WTC11 (cell line): ENCODE measurements at regions not wholly inside any gene's neighbourhood (a gene's known extent, or its start where the extent isn't known, plus 50 kb on each side); places are given as distances from the start of the nearest gene placed in this dataset.

Experiments
- CREM ChIP-seq: sonication (generic); formaldehyde crosslinking; IDR thresholded peaks from 2 replicates; pipeline ENCODE4 v1.8.1; 2022; ENCODE audit warnings: mild to moderate bottlenecking, missing genetic modification reagents, moderate library complexity
- ETV6 ChIP-seq: sonication (generic); formaldehyde crosslinking; IDR thresholded peaks from 2 replicates; pipeline ENCODE4 v1.8.1; 2022; ENCODE audit warnings: mild to moderate bottlenecking, missing genetic modification reagents
- RELA ChIP-seq: sonication (generic); formaldehyde crosslinking; IDR thresholded peaks from 2 replicates; pipeline ENCODE4 v1.8.1; 2022; ENCODE audit warnings: missing genetic modification reagents, mild to moderate bottlenecking, borderline replicate concordance
- SMAD4 ChIP-seq: sonication (generic); formaldehyde crosslinking; IDR thresholded peaks from 2 replicates; pipeline ENCODE4 v1.8.0; 2022; ENCODE audit warnings: mild to moderate bottlenecking, missing genetic modification reagents
- TEAD1 ChIP-seq: sonication (generic); formaldehyde crosslinking; IDR thresholded peaks from 2 replicates; pipeline ENCODE4 v1.8.0; 2022; ENCODE audit warnings: mild to moderate bottlenecking, missing genetic modification reagents
- ZNF121 ChIP-seq: sonication (generic); formaldehyde crosslinking; IDR thresholded peaks from 2 replicates; pipeline ENCODE4 v1.8.0; 2023; ENCODE audit warnings: missing genetic modification reagents
- TF ChIP-seq, protein P1 (sequence below): fragments of 200-600 bp; IDR thresholded peaks from 2 replicates; pipeline ENCODE4 v1.8.0; 2022; ENCODE audit warnings: antibody characterized with exemption
- TF ChIP-seq, protein P2 (sequence below): fragments of 250-450 bp; sonication (Bioruptor Pico); IDR thresholded peaks from 2 replicates; pipeline ENCODE4 v1.8.0; 2021; ENCODE audit warnings: mild to moderate bottlenecking
- TF ChIP-seq, protein P3 (sequence below): sonication (generic); formaldehyde crosslinking; IDR thresholded peaks from 2 replicates; pipeline ENCODE4 v1.8.1; 2022; ENCODE audit warnings: low read depth, mild to moderate bottlenecking, moderate library complexity, missing genetic modification reagents, borderline replicate concordance
- TF ChIP-seq, protein P4 (sequence below): sonication (generic); formaldehyde crosslinking; IDR thresholded peaks from 2 replicates; pipeline ENCODE4 v1.8.1; 2023; ENCODE audit warnings: mild to moderate bottlenecking, missing genetic modification reagents
- TF ChIP-seq, protein P5 (sequence below): sonication (generic); formaldehyde crosslinking; IDR thresholded peaks from 2 replicates; pipeline ENCODE4 v1.8.1; 2023; ENCODE audit warnings: mild to moderate bottlenecking, missing genetic modification reagents, moderate library complexity

DNA sequence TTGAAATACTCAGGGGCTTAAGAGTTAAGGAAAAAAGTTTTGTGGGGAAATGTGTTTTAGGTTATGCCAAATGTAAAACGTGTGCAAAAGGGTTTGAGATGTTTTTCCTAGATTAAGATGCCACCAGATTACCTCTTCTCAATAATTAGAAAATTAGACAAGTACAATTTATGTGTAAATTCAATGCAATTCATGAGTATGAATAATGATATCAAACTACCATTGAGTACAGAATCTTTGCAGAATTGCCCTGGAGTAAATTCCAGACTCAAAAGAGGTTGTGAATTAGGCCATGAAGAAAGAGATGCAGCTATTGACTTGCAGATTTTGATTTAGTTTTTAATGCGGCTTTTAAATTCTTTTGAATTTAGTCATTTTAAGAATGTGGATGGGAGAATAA lies 159.4 kb upstream of the INHBA start:
- TF ChIP-seq, protein P1, sequence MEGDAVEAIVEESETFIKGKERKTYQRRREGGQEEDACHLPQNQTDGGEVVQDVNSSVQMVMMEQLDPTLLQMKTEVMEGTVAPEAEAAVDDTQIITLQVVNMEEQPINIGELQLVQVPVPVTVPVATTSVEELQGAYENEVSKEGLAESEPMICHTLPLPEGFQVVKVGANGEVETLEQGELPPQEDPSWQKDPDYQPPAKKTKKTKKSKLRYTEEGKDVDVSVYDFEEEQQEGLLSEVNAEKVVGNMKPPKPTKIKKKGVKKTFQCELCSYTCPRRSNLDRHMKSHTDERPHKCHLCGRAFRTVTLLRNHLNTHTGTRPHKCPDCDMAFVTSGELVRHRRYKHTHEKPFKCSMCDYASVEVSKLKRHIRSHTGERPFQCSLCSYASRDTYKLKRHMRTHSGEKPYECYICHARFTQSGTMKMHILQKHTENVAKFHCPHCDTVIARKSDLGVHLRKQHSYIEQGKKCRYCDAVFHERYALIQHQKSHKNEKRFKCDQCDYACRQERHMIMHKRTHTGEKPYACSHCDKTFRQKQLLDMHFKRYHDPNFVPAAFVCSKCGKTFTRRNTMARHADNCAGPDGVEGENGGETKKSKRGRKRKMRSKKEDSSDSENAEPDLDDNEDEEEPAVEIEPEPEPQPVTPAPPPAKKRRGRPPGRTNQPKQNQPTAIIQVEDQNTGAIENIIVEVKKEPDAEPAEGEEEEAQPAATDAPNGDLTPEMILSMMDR, result no peak
- TF ChIP-seq, protein P2, sequence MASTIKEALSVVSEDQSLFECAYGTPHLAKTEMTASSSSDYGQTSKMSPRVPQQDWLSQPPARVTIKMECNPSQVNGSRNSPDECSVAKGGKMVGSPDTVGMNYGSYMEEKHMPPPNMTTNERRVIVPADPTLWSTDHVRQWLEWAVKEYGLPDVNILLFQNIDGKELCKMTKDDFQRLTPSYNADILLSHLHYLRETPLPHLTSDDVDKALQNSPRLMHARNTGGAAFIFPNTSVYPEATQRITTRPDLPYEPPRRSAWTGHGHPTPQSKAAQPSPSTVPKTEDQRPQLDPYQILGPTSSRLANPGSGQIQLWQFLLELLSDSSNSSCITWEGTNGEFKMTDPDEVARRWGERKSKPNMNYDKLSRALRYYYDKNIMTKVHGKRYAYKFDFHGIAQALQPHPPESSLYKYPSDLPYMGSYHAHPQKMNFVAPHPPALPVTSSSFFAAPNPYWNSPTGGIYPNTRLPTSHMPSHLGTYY (CRISPR knock-in tag), result no peak
- TF ChIP-seq, protein P3, sequence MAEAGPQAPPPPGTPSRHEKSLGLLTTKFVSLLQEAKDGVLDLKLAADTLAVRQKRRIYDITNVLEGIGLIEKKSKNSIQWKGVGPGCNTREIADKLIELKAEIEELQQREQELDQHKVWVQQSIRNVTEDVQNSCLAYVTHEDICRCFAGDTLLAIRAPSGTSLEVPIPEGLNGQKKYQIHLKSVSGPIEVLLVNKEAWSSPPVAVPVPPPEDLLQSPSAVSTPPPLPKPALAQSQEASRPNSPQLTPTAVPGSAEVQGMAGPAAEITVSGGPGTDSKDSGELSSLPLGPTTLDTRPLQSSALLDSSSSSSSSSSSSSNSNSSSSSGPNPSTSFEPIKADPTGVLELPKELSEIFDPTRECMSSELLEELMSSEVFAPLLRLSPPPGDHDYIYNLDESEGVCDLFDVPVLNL, result no peak
- TF ChIP-seq TEAD1 (CRISPR knock-in tag), result no peak
- TF ChIP-seq ETV6, result no peak
- TF ChIP-seq CREM (CRISPR knock-in tag), result no peak
- TF ChIP-seq, protein P4, sequence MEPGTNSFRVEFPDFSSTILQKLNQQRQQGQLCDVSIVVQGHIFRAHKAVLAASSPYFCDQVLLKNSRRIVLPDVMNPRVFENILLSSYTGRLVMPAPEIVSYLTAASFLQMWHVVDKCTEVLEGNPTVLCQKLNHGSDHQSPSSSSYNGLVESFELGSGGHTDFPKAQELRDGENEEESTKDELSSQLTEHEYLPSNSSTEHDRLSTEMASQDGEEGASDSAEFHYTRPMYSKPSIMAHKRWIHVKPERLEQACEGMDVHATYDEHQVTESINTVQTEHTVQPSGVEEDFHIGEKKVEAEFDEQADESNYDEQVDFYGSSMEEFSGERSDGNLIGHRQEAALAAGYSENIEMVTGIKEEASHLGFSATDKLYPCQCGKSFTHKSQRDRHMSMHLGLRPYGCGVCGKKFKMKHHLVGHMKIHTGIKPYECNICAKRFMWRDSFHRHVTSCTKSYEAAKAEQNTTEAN (CRISPR knock-in tag), result no peak
- TF ChIP-seq, protein P5, sequence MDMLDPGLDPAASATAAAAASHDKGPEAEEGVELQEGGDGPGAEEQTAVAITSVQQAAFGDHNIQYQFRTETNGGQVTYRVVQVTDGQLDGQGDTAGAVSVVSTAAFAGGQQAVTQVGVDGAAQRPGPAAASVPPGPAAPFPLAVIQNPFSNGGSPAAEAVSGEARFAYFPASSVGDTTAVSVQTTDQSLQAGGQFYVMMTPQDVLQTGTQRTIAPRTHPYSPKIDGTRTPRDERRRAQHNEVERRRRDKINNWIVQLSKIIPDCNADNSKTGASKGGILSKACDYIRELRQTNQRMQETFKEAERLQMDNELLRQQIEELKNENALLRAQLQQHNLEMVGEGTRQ (CRISPR knock-in tag), result no peak
- no peak for TF ChIP-seq ZNF121 (CRISPR knock-in tag)
- TF ChIP-seq RELA (CRISPR knock-in tag), result no peak
- TF ChIP-seq SMAD4, result no peak
